ENCODE measurements at regions not wholly inside any gene's neighbourhood (a gene's known extent, or its start where the extent isn't known, plus 50 kb on each side); places are given as distances from the start of the nearest gene placed in this dataset.
"Not testable (repeated sequence)": the region's sequence is repeated elsewhere in the genome, so short reads cannot be mapped to it uniquely, and the experiment has no call there.

GRCh38 chr5:94057655-94058054 lies 316.3 kb upstream of the POU5F2 start:
- H3K4me1 ChIP-seq = no peaks in the 10 kb centered on the region
- no peak overlapping the region for H3K4me3 ChIP-seq
- DNase-seq = no peak
- H3K9me3 ChIP-seq = no peaks in the 10 kb centered on the region
- H3K27ac ChIP-seq = no peak overlapping the region
- TF ChIP-seq POLR2A (IDR thresholded peaks at IDR 0.05) (no peak), CTCF (IDR thresholded peaks at IDR 0.05) (no peak)
- no peaks in the 10 kb centered on the region for H3K27me3 ChIP-seq
- intact Hi-C loops (cut with DNase I; ENCODE audit: low total_unique reads) = no loop called here
- H3K36me3 ChIP-seq = no peaks in the 10 kb centered on the region

GRCh38 chr5:94057217-94057616 lies 315.8 kb upstream of the POU5F2 start:
- DNase-seq = no peak
- TF ChIP-seq POLR2A (IDR thresholded peaks at IDR 0.05) (no peak), CTCF (IDR thresholded peaks at IDR 0.05) (no peak)
- intact Hi-C loops (cut with DNase I; ENCODE audit: low total_unique reads) = no loop called here

GRCh38 chr5:94049307-94049922 lies 308.0 kb upstream of the POU5F2 start:
- intact Hi-C loops (cut with DNase I; ENCODE audit: low total_unique reads); H3K27ac ChIP-seq: not testable (repeated sequence)

More at GRCh38 chr5:94057217-94057616, 315.8 kb upstream of the POU5F2 start:
- Histone ChIP-seq H3K36me3 (no peaks in the 10 kb centered on the region), H3K27ac (no peak overlapping the region), H3K4me1 (no peaks in the 10 kb centered on the region), H3K9me3 (no peaks in the 10 kb centered on the region), H3K4me3 (no peak overlapping the region), H3K27me3 (no peaks in the 10 kb centered on the region)

GRCh38 chr5:94045839-94046782 lies 304.7 kb upstream of the POU5F2 start:
- DNase-seq = no peak
- H3K9me3 ChIP-seq = no peaks in the 10 kb centered on the region
- intact Hi-C loops (cut with DNase I; ENCODE audit: low total_unique reads) = no loop called here
- TF ChIP-seq CTCF (IDR thresholded peaks at IDR 0.05) (no peak), POLR2A (IDR thresholded peaks at IDR 0.05) (no peak)
- H3K4me1 ChIP-seq = no peaks in the 10 kb centered on the region
- H3K27ac ChIP-seq = no peak overlapping the region
- H3K4me3 ChIP-seq = no peak overlapping the region
- no peaks in the 10 kb centered on the region for H3K27me3 ChIP-seq
- H3K36me3 ChIP-seq = no peaks in the 10 kb centered on the region

More at GRCh38 chr5:94049307-94049922, 308.0 kb upstream of the POU5F2 start:
- not testable (repeated sequence) for H3K27me3 ChIP-seq, H3K36me3 ChIP-seq, H3K9me3 ChIP-seq, DNase-seq, H3K4me3 ChIP-seq, H3K4me1 ChIP-seq

GRCh38 chr5:94043311-94043710 lies 301.9 kb upstream of the POU5F2 start:
- Histone ChIP-seq H3K9me3 (no peaks in the 10 kb centered on the region), H3K27ac (no peak overlapping the region), H3K27me3 (no peaks in the 10 kb centered on the region), H3K4me3 (no peak overlapping the region), H3K36me3 (no peaks in the 10 kb centered on the region), H3K4me1 (no peaks in the 10 kb centered on the region)
- intact Hi-C loops (cut with DNase I; ENCODE audit: low total_unique reads) = no loop called here
- TF ChIP-seq POLR2A (IDR thresholded peaks at IDR 0.05) (no peak), CTCF (IDR thresholded peaks at IDR 0.05) (no peak)
- DNase-seq = no peak

Measured in uterus (tissue), 3 donors.